Adipocyte (in vitro differentiated cells): ENCODE measurements at regions not wholly inside any gene's neighbourhood (a gene's known extent, or its start where the extent isn't known, plus 50 kb on each side); places are given as distances from the start of the nearest gene placed in this dataset.
A peak's percentile ranks its signal among the peaks of the same experiment; 100 is the strongest.
"Not testable (repeated sequence)": the region's sequence is repeated elsewhere in the genome, so short reads cannot be mapped to it uniquely, and the experiment has no call there.

Experiments
- DNase-seq: peaks from one replicate; pipeline ENCODE4 v3.0.0-alpha.2; 2015; ENCODE audit warnings: low read depth
- H3K27me3 ChIP-seq: replicated peaks from 2 replicates; pipeline ENCODE4 v1.7.0; 2013; ENCODE audit warnings: mild to moderate bottlenecking, low read length, moderate library complexity; ENCODE audit not compliant: control insufficient read depth, insufficient read depth
- H3K36me3 ChIP-seq: 2 replicates; pipeline ENCODE4 v1.7.0; 2013; ENCODE audit warnings: low read length, mild to moderate bottlenecking, moderate library complexity; ENCODE audit not compliant: control insufficient read depth, insufficient read depth, severe bottlenecking
- H3K4me1 ChIP-seq: 2 replicates; pipeline ENCODE4 v1.7.0; 2013; ENCODE audit warnings: mild to moderate bottlenecking, low read length, moderate library complexity; ENCODE audit not compliant: control insufficient read depth, insufficient read depth
- H3K4me3 ChIP-seq: 2 replicates; pipeline ENCODE4 v1.7.0; 2013; ENCODE audit warnings: mild to moderate bottlenecking, low read length, moderate library complexity
- H3K9ac ChIP-seq: 2 replicates; pipeline ENCODE4 v1.7.0; 2013; ENCODE audit warnings: mild to moderate bottlenecking, low read length, moderate library complexity
- H3K9me3 ChIP-seq: 2 replicates; pipeline ENCODE4 v1.7.0; 2013; ENCODE audit warnings: mild to moderate bottlenecking, low read length, moderate library complexity; ENCODE audit not compliant: control insufficient read depth

DNA sequence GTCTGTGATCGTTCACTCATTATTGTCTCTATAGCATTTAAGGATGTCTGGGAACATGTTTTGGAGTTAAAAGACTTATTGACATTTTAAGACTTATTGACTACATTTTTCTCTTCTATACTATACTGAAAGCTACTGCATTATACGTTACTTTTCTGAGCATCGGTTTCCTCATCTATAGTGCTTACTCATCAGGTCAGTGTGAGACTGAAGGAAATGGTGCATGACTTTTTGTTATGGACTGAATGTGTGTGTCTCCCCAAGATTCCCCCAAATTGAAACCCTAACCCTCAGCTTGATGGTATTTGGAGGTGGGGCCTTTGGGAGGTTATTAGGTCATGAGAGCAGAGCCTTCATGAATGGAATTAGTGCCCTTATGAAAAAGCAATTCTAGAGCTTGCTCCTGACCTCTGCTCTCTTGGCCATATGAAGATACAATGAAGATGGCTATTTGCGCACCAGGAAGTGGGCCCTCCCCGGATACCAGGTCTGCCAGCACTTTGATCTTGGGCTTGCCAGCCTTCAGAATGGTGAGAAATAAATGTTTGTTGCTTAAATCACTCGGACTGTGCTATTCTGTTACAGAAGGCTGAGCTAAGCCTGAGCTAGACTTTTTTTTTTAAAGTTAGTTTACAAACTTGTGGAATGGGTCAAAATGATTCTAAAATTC, 243.7 kb upstream of the RREB1 start:
- Histone ChIP-seq H3K9me3 (peaks cover 4% of the 10 kb centered on the region), H3K27me3 (no peaks in the 10 kb centered on the region), H3K9ac (no peak overlapping the region), H3K4me3 (no peak overlapping the region), H3K4me1 (no peaks in the 10 kb centered on the region), H3K36me3 (no peaks in the 10 kb centered on the region)
- no peak for DNase-seq

DNA sequence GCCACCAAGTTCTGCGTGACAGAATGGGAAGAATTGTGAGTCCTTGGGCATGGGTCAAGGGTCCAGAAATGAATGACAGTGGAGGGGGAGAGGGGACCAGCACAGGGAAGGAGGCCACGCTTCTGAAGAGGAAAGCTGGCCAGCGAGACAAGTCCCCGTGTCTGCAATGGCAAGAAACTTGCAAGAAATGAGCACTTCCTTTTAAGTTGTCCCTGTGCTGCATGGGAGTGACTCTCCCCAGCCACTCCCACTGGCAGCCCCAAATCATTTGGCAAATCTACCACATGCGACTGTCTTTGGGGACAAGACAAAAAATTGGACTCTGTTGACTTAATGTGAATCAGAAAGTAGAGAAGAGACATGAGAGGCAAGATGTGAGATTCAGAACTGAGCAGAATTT, 242.2 kb upstream of the RREB1 start:
- H3K27me3 ChIP-seq: no peaks in the 10 kb centered on the region
- H3K9me3 ChIP-seq: peaks cover 9% of the 10 kb centered on the region
- no peaks in the 10 kb centered on the region for H3K36me3 ChIP-seq
- no peak for DNase-seq
- H3K4me1 ChIP-seq: no peaks in the 10 kb centered on the region
- no peak overlapping the region for H3K9ac ChIP-seq
- no peak overlapping the region for H3K4me3 ChIP-seq

DNA sequence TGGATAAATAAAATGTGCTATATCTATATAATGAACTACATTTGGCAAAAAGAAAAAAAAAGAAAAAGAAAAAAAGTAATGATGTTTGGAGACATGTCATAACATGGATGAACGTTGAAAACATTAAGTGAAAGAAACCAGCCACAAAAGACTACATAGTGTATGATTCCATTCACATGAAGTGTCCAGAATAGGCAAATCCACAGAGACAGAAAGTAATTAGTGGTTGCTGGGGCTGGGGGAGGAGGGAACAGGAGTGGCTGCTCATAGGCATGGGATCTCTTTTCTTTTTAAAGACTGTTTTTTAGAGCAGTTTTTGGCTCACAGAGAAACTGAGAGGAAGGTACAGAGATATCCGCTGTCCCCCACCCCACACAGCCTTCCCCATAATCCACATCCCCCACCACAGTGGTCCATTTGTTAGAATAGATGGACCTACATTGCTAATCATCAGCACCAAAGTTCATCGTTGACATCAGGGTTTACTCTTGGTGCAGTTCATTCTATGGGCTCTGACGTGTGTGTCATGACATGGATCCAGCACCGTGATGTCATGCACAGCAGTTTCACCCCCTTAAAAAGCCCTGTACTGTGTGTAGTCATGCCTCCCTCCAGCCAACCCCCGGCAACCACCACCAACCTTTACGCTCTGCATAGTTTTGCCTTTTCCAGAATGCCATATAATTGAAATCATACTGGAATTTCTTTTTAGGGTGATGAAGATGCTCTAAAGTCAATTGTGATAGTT, 240.9 kb upstream of the RREB1 start:
- H3K4me3 ChIP-seq: no peak overlapping the region
- H3K36me3 ChIP-seq: no peaks in the 10 kb centered on the region
- H3K9me3 ChIP-seq: peaks cover 10% of the 10 kb centered on the region
- H3K27me3 ChIP-seq: no peaks in the 10 kb centered on the region
- no peaks in the 10 kb centered on the region for H3K4me1 ChIP-seq
- DNase-seq: no peak
- no peak overlapping the region for H3K9ac ChIP-seq

DNA sequence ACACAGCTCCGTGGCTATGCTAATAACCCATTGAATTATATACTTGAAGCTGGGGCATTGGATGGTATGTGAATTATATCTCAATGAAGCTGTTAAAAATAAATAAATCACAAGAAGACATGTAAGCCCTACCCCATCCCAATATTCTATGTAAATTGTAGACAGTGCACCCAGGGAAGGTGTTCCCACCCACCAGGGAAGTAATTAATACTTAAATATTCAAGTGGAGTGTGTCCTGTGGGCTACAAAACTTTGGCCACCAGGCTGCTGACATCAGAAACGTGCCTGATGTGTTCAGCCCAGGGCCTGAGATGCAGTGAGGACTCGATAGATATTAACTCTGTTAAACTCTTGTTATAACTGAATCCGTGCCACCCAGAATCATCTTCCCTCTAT, 240.4 kb upstream of the RREB1 start:
- no peak for DNase-seq
- no peaks in the 10 kb centered on the region for H3K27me3 ChIP-seq
- no peaks in the 10 kb centered on the region for H3K36me3 ChIP-seq
- peaks cover under 1% of the 10 kb centered on the region for H3K4me1 ChIP-seq
- peaks cover 10% of the 10 kb centered on the region for H3K9me3 ChIP-seq
- H3K9ac ChIP-seq: no peak overlapping the region
- no peak overlapping the region for H3K4me3 ChIP-seq

DNA sequence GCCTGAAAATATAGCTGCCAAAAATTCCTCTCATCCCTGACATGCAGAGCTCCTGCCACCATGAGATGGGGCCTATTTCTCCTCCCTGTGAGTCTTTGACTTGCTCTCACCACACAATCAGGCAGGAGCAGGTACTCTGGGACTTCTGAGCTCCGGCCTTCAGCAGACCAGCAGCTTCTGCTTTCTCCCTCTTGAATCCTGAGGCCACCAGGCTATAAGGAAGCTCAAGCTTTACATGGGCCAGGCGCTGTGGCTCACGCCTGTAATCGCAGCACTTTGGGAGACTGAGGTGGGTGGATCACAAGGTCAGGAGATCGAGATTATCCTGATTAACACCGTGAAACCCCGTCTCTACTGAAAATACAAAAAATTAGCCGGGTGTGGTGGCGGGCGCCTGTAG, 238.7 kb upstream of the RREB1 start:
- Histone ChIP-seq H3K27me3 (no peaks in the 10 kb centered on the region), H3K36me3 (no peaks in the 10 kb centered on the region), H3K9ac (no peak overlapping the region), H3K4me1 (peaks cover 6% of the 10 kb centered on the region), H3K9me3 (peaks cover 6% of the 10 kb centered on the region), H3K4me3 (no peak overlapping the region)
- no peak for DNase-seq

DNA sequence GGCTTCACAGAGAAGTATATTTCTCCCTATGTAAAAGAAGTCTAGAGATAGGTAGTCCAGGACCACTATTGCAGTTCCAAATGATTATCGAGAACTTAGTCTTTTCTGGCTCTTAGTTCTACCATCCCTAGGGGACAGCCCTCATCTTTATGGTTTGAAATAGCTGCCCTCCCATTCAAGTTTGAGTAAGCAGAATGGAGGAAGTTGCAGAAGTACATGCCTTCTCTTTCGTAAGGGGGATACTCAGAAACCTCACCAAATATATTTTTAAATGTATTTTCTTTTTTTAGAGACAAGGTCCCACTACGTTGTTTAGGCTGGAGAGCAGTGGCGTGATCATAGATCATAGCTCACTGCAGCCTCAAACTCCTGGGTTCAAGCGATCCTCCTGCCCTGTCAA, 236.8 kb upstream of the RREB1 start:
- no peak for DNase-seq
- Histone ChIP-seq H3K4me3 (no peak overlapping the region), H3K4me1 (peaks cover 9% of the 10 kb centered on the region), H3K9me3 (peaks cover 6% of the 10 kb centered on the region), H3K9ac (no peak overlapping the region), H3K27me3 (no peaks in the 10 kb centered on the region), H3K36me3 (no peaks in the 10 kb centered on the region)

DNA sequence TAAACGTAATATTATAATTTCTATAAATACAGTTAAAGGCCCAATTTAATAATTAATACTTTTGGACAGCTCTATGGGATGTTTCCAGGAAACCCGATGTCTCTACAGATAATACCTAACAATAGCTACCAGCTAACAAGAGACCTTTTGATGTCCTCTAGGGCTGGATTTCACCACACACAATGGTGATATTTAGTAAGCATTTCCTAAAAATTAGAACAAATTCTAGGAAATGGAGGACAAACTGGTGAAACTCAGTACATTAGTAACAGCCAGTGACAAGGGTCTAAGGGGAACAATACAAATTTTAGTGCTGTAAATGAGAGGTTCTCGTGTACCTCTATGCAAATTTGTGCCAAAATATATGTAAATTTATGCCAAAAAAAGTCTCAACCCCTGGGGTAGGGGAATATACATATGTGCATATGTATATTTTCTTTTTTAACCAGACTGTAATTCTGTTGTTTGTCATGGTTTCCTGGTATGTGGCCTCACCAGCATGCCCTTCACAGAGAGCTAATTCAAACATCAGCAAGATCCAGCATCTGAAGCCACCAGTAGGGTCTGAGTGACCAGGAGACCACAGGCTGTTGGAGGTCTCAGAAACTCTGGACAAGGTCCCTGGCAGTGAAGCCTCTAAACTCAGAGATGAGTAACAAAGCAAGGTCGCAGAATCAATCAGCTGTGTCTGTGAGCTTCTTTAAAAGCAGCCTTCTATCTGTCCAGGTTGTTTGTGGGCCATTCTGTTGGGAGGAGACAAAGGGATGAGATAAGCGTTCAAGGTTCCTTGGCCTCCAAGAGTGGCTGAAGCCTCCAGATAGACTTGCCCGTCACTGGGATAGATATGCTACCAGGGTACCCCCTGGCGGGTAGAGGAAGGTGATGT, 235.1 kb upstream of the RREB1 start:
- Histone ChIP-seq H3K4me3 (no peak overlapping the region), H3K36me3 (no peaks in the 10 kb centered on the region), H3K4me1 (peaks cover 15% of the 10 kb centered on the region), H3K9me3 (peaks cover 6% of the 10 kb centered on the region), H3K9ac (no peak overlapping the region), H3K27me3 (no peaks in the 10 kb centered on the region)
- no peak for DNase-seq

DNA sequence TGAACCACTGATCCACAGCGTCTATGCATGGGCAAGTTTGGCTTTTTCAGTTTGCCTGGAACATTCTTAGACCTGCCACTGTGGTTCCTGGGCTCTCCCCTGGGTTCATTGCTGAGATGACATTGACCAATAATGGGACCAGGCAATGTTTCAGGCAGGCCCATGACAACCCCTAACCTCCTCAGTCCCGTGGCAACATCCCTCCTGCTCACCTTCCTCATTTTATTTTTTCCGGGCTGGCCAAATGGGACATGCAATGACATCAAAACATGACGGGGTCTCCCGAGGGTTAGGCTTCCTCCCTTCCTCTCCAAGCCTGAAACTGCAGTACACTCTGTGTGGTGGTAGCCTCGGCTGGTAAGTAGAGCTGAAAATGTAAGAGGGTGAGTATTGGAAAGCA, 234.0 kb upstream of the RREB1 start:
- Histone ChIP-seq H3K9me3 (peaks cover 6% of the 10 kb centered on the region), H3K36me3 (no peaks in the 10 kb centered on the region), H3K4me3 (no peak overlapping the region), H3K4me1 (peaks cover 15% of the 10 kb centered on the region), H3K9ac (no peak overlapping the region), H3K27me3 (no peaks in the 10 kb centered on the region)
- DNase-seq: no peak

DNA sequence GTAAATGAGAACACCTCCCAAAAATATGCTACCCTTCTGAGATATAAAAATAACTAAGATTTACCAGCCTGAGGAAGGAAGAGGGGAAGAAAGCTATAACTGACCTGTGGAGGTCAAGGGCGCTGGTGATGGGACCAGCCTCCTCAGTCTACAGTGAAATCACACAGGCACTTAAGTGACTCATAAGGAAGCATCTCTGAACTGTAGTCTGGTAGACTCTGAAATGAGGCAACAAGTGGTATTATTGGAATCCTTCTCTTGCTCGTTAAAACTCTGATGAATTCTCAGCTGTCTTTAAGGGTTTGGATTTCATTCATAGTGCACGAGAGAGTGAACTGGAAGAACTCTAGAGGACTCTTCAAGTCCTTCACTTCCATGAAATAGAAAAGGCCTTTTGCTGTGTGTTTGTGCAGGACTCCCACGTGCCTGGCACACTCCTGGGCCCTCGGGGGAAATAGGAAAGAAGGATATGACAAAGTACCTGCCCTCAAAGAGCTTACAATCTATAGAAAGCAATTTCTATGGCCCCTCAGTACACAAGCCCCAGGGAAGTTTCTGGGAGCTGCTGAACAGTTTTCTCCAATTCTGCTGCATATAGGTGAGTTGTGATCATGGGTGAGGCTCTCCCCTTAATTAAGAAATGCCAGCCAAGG, 231.8 kb upstream of the RREB1 start:
- H3K9ac ChIP-seq: no peak overlapping the region
- peak; percentile 40 for DNase-seq
- H3K36me3 ChIP-seq: no peaks in the 10 kb centered on the region
- H3K9me3 ChIP-seq: no peaks in the 10 kb centered on the region
- H3K4me1 ChIP-seq: peaks cover 26% of the 10 kb centered on the region
- no peak overlapping the region for H3K4me3 ChIP-seq
- no peaks in the 10 kb centered on the region for H3K27me3 ChIP-seq

DNA sequence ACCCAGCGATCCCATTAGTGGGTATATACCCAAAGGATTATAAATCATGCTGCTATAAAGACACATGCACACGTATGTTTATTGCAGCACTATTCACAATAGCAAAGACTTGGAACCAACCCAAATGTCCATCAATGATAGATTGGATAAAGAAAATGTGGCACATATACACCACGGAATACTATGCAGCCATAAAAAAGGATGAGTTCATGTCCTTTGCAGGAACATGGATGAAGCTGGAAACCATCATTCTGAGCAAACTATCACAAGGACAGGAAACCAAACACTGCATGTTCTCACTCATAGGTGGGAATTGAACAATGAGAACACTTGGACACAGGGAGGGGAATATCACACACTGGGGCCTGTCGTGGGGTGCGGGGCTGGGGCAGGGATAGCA, 230.0 kb upstream of the RREB1 start:
- H3K9me3 ChIP-seq, H3K4me3 ChIP-seq, H3K9ac ChIP-seq, H3K27me3 ChIP-seq, DNase-seq, H3K36me3 ChIP-seq: not testable (repeated sequence)
- peaks cover 22% of the 10 kb centered on the region for H3K4me1 ChIP-seq
